Stimulated activated CD8-positive, alpha-beta memory T cell treated with anti-CD3 and anti-CD28 coated beads, Interleukin-4, amount 100 ng/mL, for 1 hour (primary cell): ENCODE measurements at regions not wholly inside any gene's neighbourhood (a gene's known extent, or its start where the extent isn't known, plus 50 kb on each side); places are given as distances from the start of the nearest gene placed in this dataset.

ENCODE experiments used
- DNase-seq, 2 donors: peaks; one replicate each; pipeline ENCODE4 v3.0.0-alpha.2; 2020; ENCODE audit warnings: low read depth in 2 of 2, low spot score in 1 of 2

- no peak for DNase-seq
Observed at GRCh38 chr2:230640540-230641011, 72.1 kb upstream of the CAB39 start.

- no peak for DNase-seq
Observed at GRCh38 chr2:230642966-230643365, 69.7 kb upstream of the CAB39 start.

GRCh38 chr2:230643576-230644291 is 68.9 kb upstream of the CAB39 start:
- DNase-seq, result no peak

GRCh38 chr2:230644356-230644935 is 68.2 kb upstream of the CAB39 start:
- no peak for DNase-seq

- DNase-seq, result no peak
Observed at GRCh38 chr2:230648356-230648755, 64.3 kb upstream of the CAB39 start.

- no peak for DNase-seq
Observed at GRCh38 chr2:230650585-230651137, 62.0 kb upstream of the CAB39 start.

GRCh38 chr2:230654057-230654456 is 58.6 kb upstream of the CAB39 start:
- no peak for DNase-seq

- DNase-seq, result no peak
Observed at GRCh38 chr2:230657462-230657861, 55.2 kb upstream of the CAB39 start.

- DNase-seq, result no peak
Observed at GRCh38 chr2:230657906-230658305, 54.7 kb upstream of the CAB39 start.

- DNase-seq, result no peak
Observed at GRCh38 chr2:230658577-230658876, 54.1 kb upstream of the CAB39 start.

- no peak for DNase-seq
Observed at GRCh38 chr2:230658877-230659652, 53.6 kb upstream of the CAB39 start.

- no peak for DNase-seq
Observed at GRCh38 chr2:230660294-230661060, 52.2 kb upstream of the CAB39 start.

GRCh38 chr2:230661072-230661957 is 51.3 kb upstream of the CAB39 start:
- no peak for DNase-seq
